GM19023 (cell line): ENCODE measurements at regions not wholly inside any gene's neighbourhood (a gene's known extent, or its start where the extent isn't known, plus 50 kb on each side); places are given as distances from the start of the nearest gene placed in this dataset.

Experiments
- ATAC-seq: cut with Tn5 transposase; IDR thresholded peaks from one replicate; pipeline ENCODE4 v1.9.1; 2021; ENCODE audit warnings: mild to moderate bottlenecking, moderate library complexity; ENCODE audit not compliant: unreplicated experiment

DNA sequence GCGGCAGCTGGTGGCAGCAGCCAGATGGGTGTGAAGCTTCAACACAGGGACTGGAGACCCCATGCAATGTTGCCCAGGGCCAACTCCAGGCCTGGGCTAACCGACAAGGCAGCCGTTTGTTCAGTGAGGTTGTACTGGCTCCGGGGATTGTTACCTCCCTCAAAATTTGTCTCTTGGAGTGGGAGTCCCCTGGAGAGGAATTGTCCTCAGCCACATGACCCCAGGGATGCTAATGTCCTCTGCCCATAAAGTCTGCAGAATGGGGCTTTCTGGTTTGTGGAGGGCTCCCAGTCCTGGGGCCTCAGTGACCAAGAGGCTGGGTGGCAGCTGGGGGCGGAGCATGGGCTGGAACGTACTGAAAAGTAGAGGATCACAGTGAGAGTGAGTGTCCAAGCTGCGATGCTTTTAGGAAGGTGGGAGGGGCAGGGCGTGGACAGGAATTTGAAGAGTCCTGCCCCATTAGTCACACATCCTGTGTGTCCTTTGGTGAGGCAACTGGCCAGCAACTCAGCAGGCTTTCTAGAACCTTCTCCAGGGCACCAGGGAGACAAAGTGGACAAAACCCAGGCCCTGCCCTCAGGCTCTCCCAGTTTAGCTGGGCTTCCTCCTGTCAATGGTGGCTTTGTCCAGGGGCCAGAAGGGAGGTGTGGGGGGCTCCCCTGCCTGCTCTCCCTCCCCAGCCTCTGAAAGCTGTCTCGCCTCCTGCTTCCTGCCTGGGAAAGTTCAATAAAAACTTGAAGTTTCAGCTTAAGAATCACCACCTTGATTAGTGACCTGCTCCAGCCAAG, 114.0 kb downstream of the NSG2 start:
- ATAC-seq: no peak

DNA sequence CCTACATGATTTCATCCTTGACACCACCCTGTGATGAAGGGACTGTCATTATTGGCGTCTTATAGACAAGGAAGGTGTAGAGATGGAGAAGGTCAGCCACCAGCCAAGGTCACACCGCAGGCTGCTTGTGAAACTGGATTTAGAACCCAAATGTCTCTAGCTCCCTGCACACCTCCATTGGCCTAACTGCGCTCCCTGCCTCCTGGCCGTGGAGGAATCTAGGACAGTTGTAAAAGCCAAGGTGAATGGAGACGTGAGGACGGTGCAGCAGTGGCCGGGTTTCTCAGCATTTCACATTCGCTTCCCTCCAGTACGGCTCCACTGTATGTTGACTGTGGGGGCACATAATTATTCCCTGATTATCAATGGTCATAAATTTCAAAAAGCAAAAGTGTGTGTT, 119.9 kb downstream of the NSG2 start:
- ATAC-seq: no peak

DNA sequence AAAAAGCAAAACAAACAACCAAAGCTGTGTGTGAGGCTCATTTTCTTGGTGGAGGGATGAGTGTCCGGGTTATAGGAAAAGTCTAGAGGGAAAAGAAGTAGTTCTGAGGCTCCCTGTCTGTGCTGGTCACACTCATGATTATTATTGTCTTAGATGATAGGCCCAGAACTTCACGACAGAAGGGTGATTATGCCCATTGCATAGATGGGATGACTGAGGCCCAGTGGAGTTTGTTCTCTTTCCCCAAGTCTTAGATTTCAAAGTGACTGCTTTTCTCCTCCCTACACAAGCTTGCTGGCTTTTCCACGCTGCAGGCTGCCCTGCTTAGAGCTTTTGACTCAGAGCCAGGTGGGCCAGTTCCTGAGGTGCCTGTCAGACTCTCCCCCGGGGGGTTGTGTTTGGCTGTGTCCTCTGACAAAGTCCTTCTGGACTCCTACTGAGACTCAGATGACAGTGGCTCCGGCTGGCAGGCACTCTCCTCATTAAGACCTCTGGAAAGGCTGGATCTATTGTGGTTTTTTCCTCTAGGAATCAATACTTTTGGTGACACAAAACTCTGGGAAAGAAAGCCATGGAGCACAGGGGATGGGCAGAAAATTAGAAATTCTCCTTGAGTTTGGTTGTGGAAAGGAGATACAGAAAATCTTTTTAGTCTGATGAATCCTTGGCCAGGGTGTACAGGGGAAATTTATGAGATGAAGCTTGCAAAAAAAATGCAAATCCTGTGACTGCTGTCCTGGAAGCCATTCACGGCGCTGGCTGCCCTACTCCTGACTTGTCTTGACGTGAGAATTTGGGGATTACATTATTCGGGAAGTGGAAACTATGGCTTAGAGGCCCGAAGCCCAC, 120.9 kb downstream of the NSG2 start:
- ATAC-seq: no peak

DNA sequence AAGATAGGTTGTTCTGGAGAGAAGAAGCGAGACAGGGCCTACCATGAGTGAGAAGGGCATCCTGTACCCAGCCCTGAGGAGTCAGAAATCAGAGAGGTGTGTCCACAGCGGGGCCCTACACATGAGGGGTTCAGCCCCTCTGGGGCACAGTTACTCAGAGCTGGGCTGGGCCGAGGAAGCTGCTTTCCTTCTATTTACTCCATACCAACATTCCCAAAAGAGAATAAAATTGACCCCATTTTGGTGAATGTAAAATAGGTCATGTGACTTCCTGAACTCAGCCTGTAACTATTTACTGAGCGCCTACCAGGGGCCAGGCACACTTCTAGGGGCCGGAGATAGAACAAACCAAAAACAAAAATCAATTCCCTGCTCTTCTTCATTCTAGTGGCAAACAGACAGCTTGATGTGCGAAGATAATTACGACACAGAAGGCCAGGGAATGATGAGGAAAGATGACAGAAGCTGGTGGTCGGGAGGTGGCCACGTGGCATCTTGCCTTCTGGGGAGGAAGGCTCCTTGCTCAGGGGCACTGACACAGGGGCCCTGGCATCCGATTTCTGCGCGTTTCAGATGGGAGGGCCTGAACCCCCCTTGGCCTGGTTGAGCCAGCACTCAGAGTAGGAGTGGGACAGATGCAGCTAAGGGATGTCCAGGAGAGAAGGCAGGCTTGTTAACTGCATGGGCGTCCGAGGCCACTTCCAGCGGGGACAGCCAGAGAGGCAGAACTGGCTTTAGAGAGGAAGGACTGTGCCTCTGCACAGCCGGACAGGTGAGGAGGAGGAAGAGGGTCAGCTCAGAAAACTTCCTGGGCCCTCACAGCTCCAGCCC, 121.8 kb downstream of the NSG2 start:
- ATAC-seq: no peak

DNA sequence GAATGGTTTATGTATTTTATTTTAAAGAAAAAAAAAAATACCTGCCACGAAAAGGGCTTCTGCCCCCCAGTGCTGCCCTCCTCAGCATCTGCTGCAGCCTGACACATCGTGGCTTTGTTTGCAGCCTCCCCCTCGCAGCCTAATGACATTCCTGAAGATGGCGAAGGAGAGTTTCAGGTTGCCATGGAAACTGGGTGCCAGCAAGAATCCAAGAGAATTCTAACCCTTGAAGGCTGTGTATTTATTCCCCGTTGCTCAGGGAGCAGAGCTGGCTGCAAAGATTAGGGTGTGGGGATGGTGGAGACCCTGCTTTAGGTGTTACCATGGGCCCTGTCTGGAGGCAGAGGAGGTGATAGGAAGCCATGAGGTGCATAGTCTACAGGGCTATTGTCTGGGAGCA, 126.6 kb downstream of the NSG2 start:
- no peak for ATAC-seq

DNA sequence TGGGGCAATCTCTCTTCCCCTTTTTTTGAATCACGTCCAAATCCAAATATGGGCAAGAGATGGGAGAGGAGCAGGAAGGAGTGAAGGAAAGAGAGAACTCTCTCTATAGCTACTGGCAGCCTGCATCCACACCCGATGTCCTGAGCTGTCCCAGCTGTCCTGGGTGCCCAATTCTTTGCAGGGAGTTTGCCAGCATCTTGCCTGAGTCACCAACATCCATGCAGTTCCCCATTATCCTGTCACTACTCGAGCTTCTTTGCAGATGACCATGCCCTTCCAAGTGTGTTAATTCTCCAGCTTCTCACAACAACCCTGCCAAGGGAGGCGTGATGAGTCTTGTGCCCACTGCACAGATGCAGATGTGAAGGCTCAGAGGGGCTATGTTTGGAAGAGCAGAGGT, 127.1 kb downstream of the NSG2 start:
- no peak for ATAC-seq

DNA sequence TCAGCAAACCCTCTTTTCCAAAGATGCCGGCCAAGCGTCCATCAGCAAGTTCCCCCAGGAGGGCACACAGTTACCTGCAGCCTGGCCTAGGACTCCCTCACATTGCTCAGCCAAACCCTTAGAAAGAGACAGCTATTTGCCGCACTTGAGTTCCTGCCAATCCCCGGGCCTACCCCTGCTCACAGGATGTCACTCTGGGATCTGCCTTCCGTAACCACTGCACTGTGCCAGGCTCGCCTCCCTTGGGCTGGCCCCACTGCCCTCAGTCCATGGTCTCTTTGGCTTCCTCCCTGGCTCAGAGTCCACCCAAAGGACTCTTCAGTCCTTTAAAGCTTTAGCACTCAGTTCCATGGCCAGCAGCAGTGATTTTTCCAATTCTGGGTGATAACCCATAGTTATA, 128.3 kb downstream of the NSG2 start:
- no peak for ATAC-seq

DNA sequence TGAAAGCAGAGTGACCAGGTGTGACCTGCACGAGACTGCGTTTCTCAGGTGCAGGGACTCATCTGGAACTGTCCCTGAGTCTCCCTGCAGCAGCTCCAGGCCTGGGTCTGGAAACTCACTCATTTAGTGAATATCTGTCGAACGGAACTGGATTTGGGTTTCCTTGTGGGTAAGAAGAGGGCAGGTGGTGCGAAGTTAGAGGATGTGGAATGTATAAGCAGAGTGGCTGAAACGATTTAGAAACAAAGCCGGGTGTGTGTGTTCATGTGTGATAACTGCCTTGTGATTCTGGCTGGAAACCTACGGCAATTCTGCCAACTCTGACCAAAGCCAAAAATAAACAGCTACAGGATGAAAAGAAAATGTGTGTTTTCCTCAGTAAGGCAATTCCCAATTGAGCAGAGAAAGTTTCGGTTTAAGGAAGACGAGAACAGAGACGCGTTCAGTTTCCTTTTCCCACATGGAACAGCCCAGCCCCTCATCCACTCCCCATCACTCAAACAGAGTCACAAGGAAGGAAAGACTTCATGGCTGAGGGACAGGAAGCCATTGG, 130.3 kb downstream of the NSG2 start:
- ATAC-seq: no peak

DNA sequence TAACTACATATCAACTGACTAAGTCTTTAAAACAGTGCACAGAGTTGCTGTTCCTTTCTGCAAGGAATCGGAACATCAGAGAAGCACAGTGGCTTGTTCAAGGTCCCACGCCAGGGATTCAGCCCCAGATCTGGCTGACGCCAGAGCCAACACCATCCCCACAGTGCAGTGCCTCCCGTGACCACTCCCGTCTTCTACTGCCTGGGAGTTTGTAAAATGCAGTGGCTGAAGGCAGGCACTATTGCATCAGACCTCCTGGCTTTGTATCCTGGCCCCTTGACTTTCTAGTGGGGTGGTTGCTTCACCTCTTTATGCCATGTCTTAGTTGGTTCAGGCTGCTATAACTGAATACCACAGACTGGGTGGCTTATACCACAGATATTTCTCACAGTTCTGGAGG, 131.0 kb downstream of the NSG2 start:
- no peak for ATAC-seq

DNA sequence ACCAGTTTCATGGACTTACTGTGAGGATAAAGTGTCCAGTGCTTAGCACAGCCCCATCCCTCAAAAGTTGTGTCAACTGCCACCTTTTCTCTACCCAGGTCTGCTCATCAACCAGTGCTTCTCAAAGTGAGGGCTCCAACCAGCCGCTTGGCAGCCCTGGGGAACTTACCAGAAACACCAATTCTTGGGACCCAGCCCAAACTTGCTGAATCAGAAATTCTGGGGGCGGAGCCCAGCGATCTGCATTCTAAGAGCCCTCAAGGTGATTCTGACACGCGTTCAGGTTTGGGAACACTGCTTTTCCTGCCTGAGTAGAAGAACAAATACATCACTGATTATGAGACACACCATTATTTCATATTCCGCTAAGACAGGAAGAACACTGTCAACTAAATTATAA, 132.0 kb downstream of the NSG2 start:
- no peak for ATAC-seq

DNA sequence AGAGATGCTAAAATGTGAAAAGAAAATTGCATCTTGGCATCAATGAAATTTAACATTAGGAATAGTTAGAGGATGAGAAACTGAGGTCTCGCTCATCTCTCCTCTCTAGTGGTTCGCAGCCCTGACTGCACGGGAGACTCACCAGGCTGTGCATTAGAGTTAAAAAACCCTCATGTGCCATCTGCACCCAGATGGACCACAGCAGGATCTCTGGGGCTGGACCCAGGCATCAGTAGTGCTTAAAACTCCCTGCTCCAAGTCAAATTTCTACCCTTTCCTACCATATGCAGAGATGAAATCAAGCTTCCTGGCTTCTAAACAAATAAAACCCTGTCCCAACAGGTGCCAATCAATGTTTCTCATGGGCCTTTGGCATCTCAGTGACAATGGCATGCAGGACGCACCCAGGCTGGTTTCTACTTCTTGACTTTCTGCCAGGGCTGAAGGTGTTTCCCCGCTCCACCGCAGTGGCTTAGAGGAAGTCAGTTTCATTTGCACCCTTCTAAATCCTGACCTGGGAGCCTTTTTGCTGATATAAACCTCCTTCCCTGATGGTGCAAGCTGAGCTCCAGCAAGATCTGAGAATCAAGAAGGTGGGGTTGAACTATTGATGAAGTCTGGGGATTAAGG, 132.6 kb downstream of the NSG2 start:
- no peak for ATAC-seq

DNA sequence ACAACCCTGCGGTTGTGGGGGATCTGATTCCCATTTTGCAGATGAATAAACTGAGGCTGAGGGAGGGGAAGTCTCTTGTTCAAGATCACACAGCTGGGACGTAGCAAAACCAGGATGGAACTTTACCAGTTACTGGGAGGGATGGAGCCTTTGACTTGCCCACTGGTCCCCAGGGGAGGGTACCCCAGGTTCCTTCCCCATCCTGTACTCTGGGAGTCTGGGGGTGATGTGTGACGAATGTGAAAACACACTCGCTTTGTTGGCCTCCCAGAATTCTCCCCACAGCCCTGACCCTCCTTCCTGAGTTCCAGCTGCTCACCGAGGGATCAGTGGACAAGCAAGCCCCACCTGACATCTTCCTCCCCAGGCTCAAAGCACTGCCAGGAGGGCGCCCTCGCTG, 135.1 kb downstream of the NSG2 start:
- no peak for ATAC-seq

DNA sequence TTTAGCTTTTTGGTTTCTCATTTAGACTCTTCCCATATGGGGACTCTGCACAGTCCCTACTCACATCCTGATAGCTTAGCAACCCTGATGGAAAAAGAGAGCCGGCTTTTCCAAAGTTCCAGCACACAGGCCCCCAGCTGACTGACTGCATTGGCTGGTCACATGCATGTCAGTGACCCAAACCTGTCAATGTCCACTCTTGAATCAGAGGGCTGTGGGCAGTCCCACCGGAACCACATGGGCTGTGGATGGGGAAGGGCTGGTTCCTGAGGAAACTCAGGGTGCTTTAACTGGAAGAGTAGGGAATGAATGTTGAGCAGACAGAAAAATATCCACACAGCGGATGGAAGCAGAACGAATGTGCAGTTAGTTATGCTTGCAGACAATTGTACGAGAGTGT, 136.6 kb downstream of the NSG2 start:
- no peak for ATAC-seq

DNA sequence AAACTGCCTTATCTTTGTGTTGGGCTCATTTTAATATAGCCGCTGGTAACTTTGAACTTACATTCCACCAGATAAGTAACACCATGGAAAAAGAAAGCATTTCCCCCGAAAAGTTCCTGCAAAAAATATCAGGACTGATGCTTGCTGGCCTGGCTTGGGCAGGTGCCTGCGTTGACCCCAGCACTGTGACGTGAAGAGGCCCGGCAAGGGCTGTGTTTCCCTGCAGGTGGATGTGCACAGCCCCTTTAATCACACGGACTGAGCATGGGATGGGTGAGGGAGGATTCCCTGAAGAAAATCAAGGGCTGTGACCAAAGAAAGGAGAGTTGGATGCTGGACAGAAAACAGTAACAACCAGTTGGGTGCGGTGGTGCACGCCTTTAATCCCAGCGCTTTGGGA, 138.2 kb downstream of the NSG2 start:
- no peak for ATAC-seq

DNA sequence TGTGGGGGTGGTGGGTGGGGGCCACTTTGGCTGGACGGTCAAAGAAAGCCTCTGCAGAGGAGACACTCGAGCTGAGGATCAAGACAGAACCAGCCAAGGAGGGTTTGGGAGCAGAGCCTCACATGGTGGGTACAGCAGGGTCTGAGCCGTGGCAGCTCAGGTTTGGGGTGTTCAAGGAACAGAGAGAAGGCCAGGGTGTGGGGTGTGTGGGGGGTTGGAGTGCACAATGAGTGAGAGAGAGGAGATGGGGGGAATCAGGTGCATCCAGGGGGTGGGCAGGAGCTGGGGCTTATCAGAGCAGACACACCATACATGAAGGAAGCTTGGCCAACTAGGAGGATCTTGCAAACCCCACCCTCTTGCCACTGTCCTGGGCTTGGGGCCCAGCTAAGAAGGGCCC, 140.0 kb downstream of the NSG2 start:
- no peak for ATAC-seq

DNA sequence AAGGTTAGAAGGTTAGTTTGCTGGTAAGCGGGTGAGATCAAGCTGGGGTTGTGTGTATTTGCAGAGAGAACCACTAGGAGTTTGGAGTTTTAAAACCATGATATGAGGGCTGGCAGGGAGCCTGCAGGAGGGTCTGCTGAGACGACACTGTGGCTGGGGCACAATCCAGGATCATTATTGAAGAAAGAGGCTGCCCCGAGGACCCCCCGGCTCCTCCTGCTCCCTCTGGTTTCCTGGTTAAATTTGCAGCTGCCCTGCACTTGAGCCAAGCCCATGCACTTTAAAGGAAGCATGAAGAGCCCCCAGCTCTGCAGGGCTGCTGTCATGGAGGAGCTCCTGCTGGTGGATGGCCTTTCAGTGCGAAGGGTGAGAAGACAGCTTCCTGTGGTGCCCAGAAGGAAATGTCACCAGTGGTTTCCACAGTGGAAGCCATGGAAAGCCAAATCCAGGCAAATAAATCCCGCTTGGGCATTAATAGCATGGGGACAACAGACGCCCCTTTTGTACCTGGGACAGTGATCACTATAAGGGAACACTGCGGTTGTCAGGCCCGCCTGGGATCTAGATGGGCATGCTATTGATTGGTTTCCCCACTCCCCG, 140.7 kb downstream of the NSG2 start:
- ATAC-seq: no peak

DNA sequence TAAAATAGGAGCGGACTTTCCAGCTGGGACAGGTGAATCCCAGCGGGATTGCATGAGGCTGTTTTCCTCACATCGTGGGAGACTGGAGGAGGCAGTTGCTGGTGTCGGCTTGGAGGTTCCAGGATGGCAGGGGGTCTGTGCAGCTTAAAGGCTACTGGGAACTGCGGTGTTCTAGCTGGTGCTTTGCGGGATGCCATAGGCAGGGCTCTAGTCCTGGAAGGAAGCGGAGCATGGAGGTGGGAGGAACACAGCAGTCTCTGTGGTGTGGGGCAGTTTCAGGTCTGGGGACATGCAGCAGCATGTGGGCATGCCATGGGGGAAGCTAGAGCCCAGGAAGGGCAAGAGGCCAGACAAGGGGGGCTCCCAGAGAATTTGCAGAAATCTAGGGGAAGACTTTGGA, 141.5 kb downstream of the NSG2 start:
- ATAC-seq: no peak

DNA sequence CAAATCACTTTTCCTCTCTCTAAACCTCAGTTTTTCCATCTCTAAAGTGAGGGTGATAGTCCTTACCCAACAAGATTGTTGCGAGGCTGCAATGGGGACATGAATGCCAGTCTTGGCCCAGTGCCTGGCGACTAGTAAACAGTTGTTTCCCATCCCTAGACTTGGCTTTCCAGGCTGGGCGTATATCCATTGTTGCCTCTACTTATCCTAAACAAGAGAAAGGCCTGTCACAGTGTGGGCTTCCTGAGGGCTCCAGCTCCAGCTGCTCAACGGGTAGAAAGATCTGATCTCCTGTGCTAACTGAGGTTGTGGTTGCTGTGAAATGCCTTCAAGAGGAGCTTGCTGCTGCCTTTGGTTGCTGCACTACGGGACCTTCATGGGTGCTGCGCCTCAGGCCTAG, 142.0 kb downstream of the NSG2 start:
- ATAC-seq: no peak

DNA sequence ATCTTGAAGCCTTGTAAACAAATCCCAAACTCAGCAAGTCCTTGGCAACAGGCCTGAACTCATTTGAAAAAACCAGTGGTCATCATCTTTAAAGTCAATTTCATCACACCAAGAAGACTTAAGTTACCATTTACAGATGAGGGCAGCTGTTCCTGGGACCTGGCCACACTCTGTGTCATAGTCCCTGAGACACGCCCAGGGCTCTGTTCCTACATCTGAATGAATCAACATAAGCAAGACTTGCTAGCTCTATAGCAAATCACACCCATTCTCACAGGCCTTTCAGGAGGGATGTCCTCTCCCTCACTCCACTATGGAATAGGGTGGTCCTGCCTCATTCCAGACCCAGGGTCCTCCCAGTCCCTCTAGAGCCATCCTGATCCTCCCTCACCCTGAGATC, 142.8 kb downstream of the NSG2 start:
- ATAC-seq: no peak
